Upper lobe of right lung (tissue), 1 donor: ENCODE measurements at regions not wholly inside any gene's neighbourhood (a gene's known extent, or its start where the extent isn't known, plus 50 kb on each side); places are given as distances from the start of the nearest gene placed in this dataset.

ENCODE experiments used
- ATAC-seq: fragments of 200-7000 bp; cut with Tn5 transposase; one replicate; pipeline ENCODE4 v1.9.1; 2020; ENCODE audit warnings: mild to moderate bottlenecking, moderate library complexity
- DNase-seq: peaks from one replicate; pipeline ENCODE4 v3.0.0-alpha.2; 2020
- H3K27ac ChIP-seq: fragments of 200-600 bp; one replicate; pipeline ENCODE4 v1.8.0; 2022
- H3K27me3 ChIP-seq: fragments of 200-600 bp; one replicate; pipeline ENCODE4 v1.8.0; 2022; ENCODE audit warnings: mild to moderate bottlenecking
- H3K36me3 ChIP-seq: fragments of 200-600 bp; one replicate; pipeline ENCODE4 v1.8.0; 2022
- H3K4me1 ChIP-seq: fragments of 200-600 bp; one replicate; pipeline ENCODE4 v1.8.0; 2022
- H3K4me3 ChIP-seq: fragments of 200-600 bp; one replicate; pipeline ENCODE4 v1.8.0; 2022; ENCODE audit warnings: mild to moderate bottlenecking
- H3K9me3 ChIP-seq: fragments of 200-600 bp; one replicate; pipeline ENCODE4 v1.8.0; 2022
- intact Hi-C: fragments of 100-400 bp; cut with DNase I; formaldehyde crosslinking; loops from one replicate; pipeline ENCODE4 v1.11.0; 2022
- TF ChIP-seq, protein P1 (sequence below): fragments of 200-600 bp; IDR thresholded peaks from one replicate; pipeline ENCODE4 v1.8.0; 2022; ENCODE audit warnings: antibody characterized with exemption
- donor health status: DM: no; HTN: yes; CAD: no; lungs with severe emphysema.

DNA sequence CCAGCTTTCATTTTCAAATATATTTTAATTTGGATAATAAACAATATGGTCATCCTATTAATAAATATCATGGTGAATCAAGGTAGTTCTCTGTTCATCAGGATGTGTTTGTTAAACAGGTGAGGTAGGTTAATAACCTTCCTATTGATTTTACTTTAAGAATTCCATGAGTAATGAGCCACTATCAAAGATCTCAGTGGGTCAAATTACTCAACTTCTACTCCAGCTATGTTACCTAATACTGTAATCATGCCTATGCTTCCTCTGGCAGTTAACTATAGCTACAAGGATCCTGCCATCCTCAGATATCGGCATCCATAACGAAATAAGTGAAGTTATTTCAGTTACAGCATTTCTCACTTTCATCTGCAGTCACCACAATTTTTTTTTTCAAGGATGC lies 289.6 kb upstream of the SLC8A1 start:
- intact Hi-C loops = no loop called here
- DNase-seq = no peak
- no peak for ATAC-seq
- no peaks in the 10 kb centered on the region for H3K9me3 ChIP-seq
- H3K27me3 ChIP-seq = no peaks in the 10 kb centered on the region
- no peak overlapping the region for H3K27ac ChIP-seq
- no peaks in the 10 kb centered on the region for H3K36me3 ChIP-seq
- no peaks in the 10 kb centered on the region for H3K4me1 ChIP-seq
- TF ChIP-seq, protein P1, sequence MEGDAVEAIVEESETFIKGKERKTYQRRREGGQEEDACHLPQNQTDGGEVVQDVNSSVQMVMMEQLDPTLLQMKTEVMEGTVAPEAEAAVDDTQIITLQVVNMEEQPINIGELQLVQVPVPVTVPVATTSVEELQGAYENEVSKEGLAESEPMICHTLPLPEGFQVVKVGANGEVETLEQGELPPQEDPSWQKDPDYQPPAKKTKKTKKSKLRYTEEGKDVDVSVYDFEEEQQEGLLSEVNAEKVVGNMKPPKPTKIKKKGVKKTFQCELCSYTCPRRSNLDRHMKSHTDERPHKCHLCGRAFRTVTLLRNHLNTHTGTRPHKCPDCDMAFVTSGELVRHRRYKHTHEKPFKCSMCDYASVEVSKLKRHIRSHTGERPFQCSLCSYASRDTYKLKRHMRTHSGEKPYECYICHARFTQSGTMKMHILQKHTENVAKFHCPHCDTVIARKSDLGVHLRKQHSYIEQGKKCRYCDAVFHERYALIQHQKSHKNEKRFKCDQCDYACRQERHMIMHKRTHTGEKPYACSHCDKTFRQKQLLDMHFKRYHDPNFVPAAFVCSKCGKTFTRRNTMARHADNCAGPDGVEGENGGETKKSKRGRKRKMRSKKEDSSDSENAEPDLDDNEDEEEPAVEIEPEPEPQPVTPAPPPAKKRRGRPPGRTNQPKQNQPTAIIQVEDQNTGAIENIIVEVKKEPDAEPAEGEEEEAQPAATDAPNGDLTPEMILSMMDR = no peak
- no peak overlapping the region for H3K4me3 ChIP-seq

DNA sequence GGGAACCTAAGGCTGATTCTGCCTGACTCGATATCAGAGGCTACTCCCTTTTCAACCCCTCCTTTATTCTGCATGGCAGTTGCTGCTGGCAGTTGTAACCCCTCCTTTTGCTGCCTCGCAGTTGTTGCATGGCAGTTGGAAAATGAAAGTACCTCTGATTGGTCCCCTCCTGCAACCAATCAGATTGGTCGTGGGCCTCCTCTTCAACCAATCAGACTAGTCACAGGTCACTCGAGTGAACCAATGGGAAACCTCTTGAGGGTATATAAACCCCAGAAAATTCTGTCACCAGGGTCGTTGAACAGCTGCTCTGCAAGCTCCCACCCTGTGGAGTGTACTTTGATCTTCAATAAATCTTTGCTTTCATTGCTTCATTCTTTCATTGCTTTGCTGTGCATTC lies 294.3 kb upstream of the SLC8A1 start:
- Histone ChIP-seq H3K4me3 (no peak overlapping the region), H3K4me1 (no peaks in the 10 kb centered on the region), H3K27ac (no peak overlapping the region), H3K9me3 (no peaks in the 10 kb centered on the region), H3K36me3 (no peaks in the 10 kb centered on the region), H3K27me3 (no peaks in the 10 kb centered on the region)
- intact Hi-C loops = no loop called here
- TF ChIP-seq, protein P1 = no peak
- ATAC-seq (no peak), DNase-seq (no peak)

DNA sequence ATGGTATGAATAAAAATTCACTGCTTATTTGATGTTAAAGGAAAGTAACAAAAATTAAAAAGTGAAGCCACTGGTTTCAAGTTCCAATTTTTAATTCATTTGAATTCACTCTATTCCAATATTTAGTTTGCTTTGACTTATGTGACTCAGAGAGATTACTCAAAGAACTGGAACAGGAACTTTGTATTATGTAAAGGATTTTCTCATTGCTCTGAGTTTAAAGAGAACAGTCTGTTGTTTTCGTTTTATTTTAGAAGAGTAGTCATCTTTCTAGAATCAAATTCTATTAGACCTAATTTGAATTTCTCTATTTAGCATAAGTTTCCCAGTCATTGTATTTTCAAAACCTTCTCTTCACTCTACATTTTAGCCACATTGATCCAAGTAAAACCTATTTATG lies 300.1 kb upstream of the SLC8A1 start:
- H3K4me3 ChIP-seq = no peak overlapping the region
- TF ChIP-seq, protein P1 = no peak
- no peak for ATAC-seq
- no peaks in the 10 kb centered on the region for H3K36me3 ChIP-seq
- H3K9me3 ChIP-seq = no peaks in the 10 kb centered on the region
- DNase-seq = no peak
- intact Hi-C loops = no loop called here
- H3K27me3 ChIP-seq = no peaks in the 10 kb centered on the region
- no peaks in the 10 kb centered on the region for H3K4me1 ChIP-seq
- H3K27ac ChIP-seq = no peak overlapping the region

DNA sequence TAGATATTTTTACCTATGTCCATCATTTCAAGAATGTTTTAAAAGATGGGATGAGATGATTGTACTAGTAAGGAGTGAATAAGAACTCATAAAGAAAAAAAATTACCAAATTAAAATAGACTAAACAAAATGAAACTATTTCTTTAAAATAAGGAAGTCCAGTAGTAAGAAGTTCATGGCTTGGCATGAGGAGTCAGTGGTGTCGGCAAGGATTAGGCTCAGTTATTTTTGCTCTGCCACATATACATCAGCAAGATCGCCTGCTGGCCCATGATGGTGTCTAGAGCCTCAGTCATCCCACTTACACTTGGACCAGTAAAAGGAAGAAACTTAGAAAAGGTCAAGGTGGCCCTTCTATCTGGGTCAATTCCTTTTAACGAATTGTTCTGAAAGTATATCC lies 300.9 kb upstream of the SLC8A1 start:
- TF ChIP-seq, protein P1 = no peak
- Histone ChIP-seq H3K4me1 (no peaks in the 10 kb centered on the region), H3K4me3 (no peak overlapping the region), H3K36me3 (no peaks in the 10 kb centered on the region), H3K27ac (no peak overlapping the region), H3K27me3 (no peaks in the 10 kb centered on the region), H3K9me3 (no peaks in the 10 kb centered on the region)
- intact Hi-C loops = no loop called here
- peak; percentile 32 for ATAC-seq
- no peak for DNase-seq

DNA sequence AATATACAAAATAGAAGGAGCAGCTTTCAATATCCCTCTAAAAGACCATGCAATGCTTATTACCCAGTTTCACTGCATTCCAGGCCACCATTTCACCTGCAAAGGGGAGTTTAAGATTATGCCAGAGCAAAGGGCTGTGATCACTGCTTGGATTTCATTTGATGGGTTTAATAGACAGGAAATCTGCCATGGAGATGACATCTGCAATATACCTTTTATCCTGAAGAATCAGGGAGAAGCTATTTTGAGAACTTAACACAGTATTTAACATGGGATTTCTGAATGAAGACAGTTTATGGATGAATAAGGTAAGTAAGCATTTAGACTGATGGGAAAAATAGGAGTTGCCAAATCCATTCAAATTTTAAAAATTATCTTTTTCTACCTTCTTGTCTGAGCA lies 303.0 kb upstream of the SLC8A1 start:
- Histone ChIP-seq H3K27ac (no peak overlapping the region), H3K36me3 (no peaks in the 10 kb centered on the region), H3K27me3 (no peaks in the 10 kb centered on the region), H3K4me3 (no peak overlapping the region), H3K4me1 (no peaks in the 10 kb centered on the region), H3K9me3 (no peaks in the 10 kb centered on the region)
- intact Hi-C loops = no loop called here
- DNase-seq (no peak), ATAC-seq (no peak)
- TF ChIP-seq, protein P1 = no peak

DNA sequence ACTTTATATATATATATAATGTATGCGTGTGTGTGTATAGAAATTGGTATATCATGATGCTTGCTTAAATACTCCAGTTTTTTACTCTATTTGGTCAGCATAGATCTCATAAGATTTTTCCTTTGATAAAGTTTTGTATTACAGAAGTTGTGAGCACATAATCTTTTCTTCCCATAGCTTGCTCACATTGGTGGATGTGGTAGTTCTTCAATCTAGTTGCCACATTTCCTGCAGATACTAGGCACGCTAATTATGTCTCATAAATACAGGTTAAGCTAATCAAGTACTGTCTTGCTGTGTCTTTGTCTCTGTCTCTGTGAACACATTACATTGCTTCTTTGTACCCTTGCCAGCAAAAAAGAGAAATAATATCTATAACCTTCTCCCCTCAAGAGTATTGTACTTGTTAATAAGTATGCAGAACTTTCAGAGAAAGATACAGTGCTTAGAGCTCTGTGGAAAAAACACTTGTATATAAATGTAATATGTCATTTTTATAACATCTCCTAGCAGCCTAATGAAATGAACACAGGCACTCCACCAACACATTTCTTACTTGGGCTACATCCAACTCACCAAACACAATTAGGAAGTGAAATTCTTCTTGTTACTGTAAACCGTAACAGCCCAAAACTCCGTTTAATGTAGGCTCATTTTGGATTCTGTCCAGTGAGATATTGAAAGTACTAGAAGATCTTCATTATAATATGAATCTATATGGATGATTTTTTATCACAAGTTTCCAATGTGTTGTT lies 306.7 kb upstream of the SLC8A1 start:
- intact Hi-C loops = no loop called here
- Histone ChIP-seq H3K9me3 (no peaks in the 10 kb centered on the region), H3K27ac (no peak overlapping the region), H3K4me3 (no peak overlapping the region), H3K36me3 (no peaks in the 10 kb centered on the region), H3K4me1 (no peaks in the 10 kb centered on the region), H3K27me3 (no peaks in the 10 kb centered on the region)
- TF ChIP-seq, protein P1 = no peak
- no peak for DNase-seq
- ATAC-seq = no peak
